CMK (cell line): ENCODE measurements at regions not wholly inside any gene's neighbourhood (a gene's known extent, or its start where the extent isn't known, plus 50 kb on each side); places are given as distances from the start of the nearest gene placed in this dataset.

Experiments
- DNase-seq: peaks from one replicate; pipeline ENCODE4 v3.0.0-alpha.2; 2010; ENCODE audit warnings: low read depth

DNA sequence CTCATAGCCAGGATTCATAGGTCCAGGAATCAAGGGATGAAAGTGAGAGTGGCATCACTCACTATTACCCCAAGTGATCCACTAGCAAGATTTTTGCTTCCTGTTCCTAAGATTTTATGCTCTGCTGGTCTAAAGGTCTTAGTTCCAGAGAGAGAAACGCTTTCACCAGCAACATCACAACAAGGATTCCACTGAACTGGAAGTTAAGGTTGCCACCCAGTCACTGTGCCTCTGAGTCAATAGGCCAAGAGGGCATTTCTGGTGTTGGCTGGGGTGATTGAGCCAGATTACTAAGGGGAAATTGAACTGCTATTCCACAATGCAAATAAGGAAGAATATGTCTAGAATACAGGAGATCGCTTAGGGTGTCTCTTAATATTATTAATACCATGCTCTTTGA is 142.5 kb upstream of the ARID2 start:
- no peak for DNase-seq

GRCh38 chr12:45587877-45588533 is 141.5 kb upstream of the ARID2 start:
- DNase-seq = no peak

DNA sequence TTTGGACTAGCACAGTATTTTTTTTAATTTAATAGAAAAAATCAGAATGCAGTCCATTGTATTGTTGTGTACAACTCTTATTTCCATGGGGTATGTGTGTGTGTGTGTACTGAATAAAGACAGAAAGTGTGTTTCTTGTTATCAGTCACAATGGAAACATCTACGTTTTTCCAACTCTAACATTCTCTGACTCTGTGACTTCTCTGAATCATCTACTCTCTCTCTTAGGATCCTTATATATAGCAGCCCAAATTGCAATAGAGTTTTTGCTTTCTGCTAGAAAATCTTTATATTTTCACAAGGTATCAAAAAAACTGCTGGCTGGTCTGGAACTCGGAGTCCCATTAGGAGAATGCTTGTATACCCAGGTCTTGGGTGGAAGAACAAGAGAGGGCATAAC is 138.9 kb upstream of the ARID2 start:
- DNase-seq = no peak

DNA sequence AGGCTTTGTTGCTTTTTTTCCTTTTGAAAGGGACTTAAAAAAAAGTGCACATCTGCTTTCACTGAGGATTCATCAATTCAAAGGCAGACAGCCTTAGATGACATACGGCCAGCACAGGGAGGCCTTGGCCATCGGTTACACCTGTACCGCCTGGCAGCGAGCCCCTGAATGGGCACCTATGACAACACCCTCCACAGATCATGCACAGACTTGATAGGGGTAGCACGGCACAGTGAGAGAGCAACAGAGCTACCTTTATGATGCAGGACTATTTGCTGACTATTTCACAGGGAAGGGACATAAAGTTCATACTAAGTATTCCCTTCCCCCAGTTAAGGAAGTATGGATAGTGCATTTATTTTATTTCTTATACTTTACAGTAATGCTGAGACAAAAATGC is 137.9 kb upstream of the ARID2 start:
- DNase-seq = no peak

DNA sequence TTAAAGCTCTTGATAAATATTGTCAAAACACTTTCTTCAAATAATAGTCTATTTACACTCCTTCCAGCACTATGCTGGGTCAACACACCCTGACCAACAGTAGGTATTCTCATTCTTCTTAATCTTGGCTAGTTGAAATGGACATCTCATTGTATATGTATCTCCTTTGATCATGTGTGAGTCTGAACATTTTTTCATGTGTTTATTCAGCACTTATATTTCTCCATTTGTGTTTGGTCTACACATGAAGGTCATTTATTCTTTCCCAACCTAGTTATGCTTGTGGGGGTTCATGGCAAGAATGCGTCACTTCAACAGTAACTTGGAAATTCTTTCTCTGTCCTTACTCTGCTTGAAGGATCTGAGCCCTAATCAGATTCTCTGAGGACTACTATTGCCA is 133.1 kb upstream of the ARID2 start:
- DNase-seq = no peak

- no peak for DNase-seq
Observed at GRCh38 chr12:45598336-45598735, 131.2 kb upstream of the ARID2 start.

DNA sequence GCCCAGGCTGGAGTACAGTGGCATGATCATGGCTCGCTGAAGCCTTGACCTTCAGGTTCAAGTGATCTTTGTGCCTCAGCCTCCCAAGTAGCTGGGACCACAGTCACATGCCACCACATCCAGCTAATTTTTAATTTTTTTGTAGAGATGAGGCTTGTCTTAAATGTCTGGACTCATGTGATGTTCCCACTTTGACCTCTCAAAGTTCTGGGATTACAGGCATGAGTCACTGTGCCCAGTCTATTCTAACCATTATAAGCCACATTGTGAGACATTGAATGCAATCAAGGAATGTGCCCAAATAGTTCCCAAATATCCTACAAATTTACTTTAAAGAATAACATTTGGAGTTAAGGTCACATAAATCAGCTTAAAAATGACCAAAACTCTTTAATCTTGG is 130.7 kb upstream of the ARID2 start:
- no peak for DNase-seq

DNA sequence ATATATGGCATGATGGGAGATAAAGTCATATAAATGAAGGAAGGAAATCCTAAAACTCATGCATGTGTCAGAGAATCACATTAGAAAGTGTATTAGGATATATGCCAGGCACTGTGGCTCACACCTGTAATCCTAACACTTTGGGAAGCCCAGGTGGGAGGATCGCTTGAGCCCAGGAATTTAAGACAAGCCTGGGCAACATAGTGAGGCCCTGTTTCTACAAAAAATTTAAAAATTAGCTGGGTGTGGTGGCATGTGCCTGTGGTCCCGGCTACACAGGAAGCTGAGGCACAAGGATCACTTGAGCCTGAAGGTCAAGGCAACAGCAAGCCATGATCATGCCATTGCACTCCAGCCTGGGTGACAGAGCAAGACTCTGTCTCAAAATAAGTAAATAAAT is 130.3 kb upstream of the ARID2 start:
- DNase-seq = no peak

- DNase-seq = no peak
Observed at GRCh38 chr12:45601390-45601789, 128.1 kb upstream of the ARID2 start.

- no peak for DNase-seq
Observed at GRCh38 chr12:45601888-45602287, 127.6 kb upstream of the ARID2 start.

GRCh38 chr12:45605624-45606023 is 123.9 kb upstream of the ARID2 start:
- DNase-seq = no peak

DNA sequence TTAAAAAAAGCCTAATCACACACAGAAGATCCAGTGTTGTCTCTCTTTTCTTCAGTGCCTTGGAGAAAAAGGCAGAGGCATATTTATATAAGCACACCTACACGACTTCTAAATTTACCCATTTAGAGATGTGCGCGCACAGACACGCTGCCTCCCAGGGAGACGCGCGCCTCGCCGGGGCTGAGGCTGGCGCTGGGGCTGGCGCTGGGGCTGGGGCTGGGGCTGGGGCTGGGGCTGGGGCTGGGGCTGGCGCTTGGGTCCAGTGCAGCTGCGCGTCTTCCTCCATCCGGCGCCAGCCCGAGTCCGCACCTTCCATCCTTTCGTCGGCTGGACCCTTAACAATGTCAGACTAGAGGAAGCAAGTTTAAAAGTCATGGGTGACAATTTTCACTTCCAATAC is 118.4 kb upstream of the ARID2 start:
- DNase-seq = no peak

DNA sequence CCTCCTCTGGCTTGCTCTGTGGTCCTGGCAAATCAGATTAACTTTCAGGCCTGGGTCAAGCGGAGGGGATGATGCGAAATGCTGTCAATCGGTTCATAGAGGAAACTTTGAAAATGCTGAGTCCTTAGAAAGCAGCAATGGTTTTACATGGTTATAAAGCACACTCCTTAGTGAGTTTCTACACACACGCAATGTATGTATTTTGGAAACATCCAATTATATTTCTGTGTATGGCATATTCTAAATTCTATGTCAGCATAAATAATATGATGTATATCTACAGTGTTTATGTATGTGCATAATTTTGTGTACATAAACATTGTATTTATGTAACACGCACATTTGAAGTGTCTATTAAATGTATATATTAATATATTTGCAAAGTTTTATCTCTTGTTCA is 118.0 kb upstream of the ARID2 start:
- DNase-seq = no peak

GRCh38 chr12:45612044-45612794 is 117.3 kb upstream of the ARID2 start:
- no peak for DNase-seq

- DNase-seq = no peak
Observed at GRCh38 chr12:45613296-45613695, 116.2 kb upstream of the ARID2 start.

GRCh38 chr12:45613855-45614254 is 115.7 kb upstream of the ARID2 start:
- no peak for DNase-seq

- no peak for DNase-seq
Observed at GRCh38 chr12:45615268-45615667, 114.2 kb upstream of the ARID2 start.

DNA sequence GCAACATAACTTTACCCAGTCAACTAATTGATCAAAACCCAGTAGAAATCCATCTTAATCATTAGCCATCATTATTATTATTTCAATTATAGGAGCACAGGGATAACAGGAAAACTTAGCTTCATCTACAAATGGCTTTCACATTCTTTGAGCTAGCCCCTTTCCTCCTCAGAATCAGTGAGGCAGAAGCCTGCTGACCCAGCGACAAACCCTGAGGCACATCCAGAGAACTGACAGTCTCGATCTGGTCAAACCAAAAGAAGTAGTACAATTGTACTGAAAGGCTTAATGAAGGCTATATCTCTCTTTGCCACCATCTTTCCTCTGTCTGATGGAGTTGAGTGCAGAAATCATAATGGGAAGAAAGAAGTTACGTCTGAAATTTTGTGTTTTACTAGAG is 109.8 kb upstream of the ARID2 start:
- DNase-seq = no peak

- DNase-seq = no peak
Observed at GRCh38 chr12:45621703-45622102, 107.8 kb upstream of the ARID2 start.

- no peak for DNase-seq
Observed at GRCh38 chr12:45622210-45622937, 107.1 kb upstream of the ARID2 start.

GRCh38 chr12:45623221-45623620 is 106.3 kb upstream of the ARID2 start:
- no peak for DNase-seq

DNA sequence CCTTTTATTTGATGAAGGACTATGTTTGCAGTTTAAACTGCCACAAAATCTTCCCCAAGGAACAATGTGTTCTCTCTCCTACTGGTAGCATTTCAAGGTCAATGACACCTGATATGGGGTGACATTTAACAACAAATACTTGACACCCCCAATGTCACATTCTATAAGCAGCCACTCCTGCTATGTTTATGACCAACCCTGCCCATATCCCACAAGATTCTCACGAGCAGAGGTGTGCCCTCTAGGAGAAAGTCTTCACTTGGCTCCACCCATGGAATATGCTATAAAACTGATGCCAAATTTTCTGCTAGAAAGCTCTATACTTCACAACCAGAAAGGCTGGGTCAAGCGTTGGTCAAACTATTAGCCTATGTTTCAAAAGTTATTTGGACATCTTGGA is 105.6 kb upstream of the ARID2 start:
- DNase-seq = no peak

DNA sequence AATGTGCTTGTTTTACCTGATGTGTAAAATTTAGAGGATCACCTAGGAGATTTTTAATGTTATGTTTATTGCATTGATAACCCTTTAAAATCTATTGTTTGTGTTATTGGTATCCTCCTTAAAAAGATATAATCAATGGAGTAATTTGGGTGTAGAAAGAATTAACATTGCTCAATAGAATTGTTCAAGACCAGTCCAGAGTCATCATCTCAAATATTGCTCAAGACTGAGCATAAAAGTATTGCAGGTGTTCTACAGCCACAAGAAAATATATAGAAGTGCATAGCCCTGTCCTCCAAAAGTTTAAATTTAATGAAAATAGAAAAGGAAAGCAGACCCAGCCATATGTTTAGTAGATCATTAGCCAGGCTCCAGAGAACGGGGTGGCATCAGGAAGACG is 102.5 kb upstream of the ARID2 start:
- DNase-seq = no peak
